SJCRH30 (cell line): ENCODE measurements at regions not wholly inside any gene's neighbourhood (a gene's known extent, or its start where the extent isn't known, plus 50 kb on each side); places are given as distances from the start of the nearest gene placed in this dataset.
A peak's percentile ranks its signal among the peaks of the same experiment; 100 is the strongest.
"Not testable (repeated sequence)": the region's sequence is repeated elsewhere in the genome, so short reads cannot be mapped to it uniquely, and the experiment has no call there.

Experiments used
- DNase-seq, 2 experiments: peaks; one replicate each; pipeline ENCODE4 v3.0.0-alpha.2; 2015 to 2020
- H3K27ac ChIP-seq: fragments of 250-450 bp; sonication (Bioruptor Pico); 2 replicates; pipeline ENCODE4 v1.5.1; 2020; ENCODE audit warnings: mild to moderate bottlenecking, moderate library complexity
- H3K27me3 ChIP-seq: fragments of 250-450 bp; sonication (Bioruptor Pico); 2 replicates; pipeline ENCODE4 v1.5.1; 2020; ENCODE audit warnings: mild to moderate bottlenecking, moderate library complexity
- H3K36me3 ChIP-seq: fragments of 250-450 bp; sonication (Bioruptor Pico); 2 replicates; pipeline ENCODE4 v1.5.1; 2020; ENCODE audit warnings: mild to moderate bottlenecking, moderate library complexity
- H3K4me1 ChIP-seq: fragments of 250-450 bp; sonication (Bioruptor Pico); 2 replicates; pipeline ENCODE4 v1.5.1; 2020; ENCODE audit warnings: mild to moderate bottlenecking, moderate library complexity
- H3K4me3 ChIP-seq: fragments of 250-450 bp; sonication (Bioruptor Pico); 2 replicates; pipeline ENCODE4 v1.5.1; 2020; ENCODE audit warnings: mild to moderate bottlenecking, moderate library complexity
- H3K9me3 ChIP-seq: fragments of 250-450 bp; sonication (Bioruptor Pico); replicated peaks from 2 replicates; pipeline ENCODE4 v1.5.1; 2020; ENCODE audit warnings: mild to moderate bottlenecking, moderate library complexity

DNA sequence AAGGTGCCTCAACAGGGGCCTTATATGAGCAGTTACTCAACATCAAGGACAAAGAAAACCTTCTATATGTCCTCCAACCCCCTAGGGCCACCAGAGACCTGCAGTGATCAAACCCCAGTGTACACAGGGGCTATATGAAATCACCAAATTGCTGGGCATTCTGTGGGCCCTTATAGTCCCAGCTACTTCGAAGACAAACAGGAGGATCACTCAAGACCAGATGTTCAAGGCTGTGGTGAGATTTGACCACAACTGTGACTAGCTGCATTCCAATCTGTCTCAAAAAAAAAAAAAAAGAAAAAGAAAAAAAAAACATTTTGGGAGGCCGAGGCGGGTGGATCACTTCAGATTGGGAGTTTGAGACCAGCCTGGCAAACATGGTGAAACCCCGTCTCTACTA lies 51.0 kb upstream of the PRB2 start:
- no peak overlapping the region for H3K27ac ChIP-seq
- H3K4me1 ChIP-seq = no peaks in the 10 kb centered on the region
- no peaks in the 10 kb centered on the region for H3K9me3 ChIP-seq
- H3K36me3 ChIP-seq = no peaks in the 10 kb centered on the region
- peak in 1 of 2 experiments; percentile 8 for DNase-seq
- no peak overlapping the region for H3K4me3 ChIP-seq
- H3K27me3 ChIP-seq = no peaks in the 10 kb centered on the region

DNA sequence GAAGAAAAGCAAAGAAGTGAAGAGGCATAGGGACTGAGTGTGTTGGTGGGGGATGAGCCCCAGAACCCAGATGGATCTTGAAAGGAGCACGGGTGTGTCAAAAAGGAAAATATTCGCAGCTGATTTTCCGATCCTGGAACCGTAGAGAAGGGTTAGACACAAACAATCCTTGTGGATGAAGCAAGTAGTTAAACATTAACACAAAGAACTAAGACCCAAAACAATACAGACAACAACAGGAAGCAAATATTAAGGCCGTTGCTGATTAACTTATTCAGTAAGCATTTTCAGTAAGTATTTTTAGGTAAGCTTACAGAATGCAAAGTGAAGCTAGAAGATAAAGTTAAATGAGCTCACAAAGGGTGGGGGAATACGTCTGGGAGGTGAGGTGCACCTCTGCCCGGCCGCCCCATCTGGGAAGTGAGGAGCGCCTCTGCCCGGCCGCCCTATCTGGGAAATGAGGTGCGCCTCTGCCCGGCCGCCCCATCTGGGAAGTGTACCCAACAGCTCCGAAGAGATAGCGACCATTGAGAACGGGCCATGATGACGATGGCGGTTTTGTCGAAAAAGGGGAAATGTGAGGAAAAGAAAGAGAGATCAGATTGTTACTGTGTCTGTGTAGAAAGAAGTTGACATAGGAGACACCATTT lies 62.8 kb upstream of the PRB2 start:
- DNase-seq = no peak
- Histone ChIP-seq H3K27ac (no peak overlapping the region), H3K4me3 (no peak overlapping the region), H3K27me3 (no peaks in the 10 kb centered on the region), H3K36me3 (no peaks in the 10 kb centered on the region), H3K9me3 (no peaks in the 10 kb centered on the region), H3K4me1 (no peaks in the 10 kb centered on the region)

DNA sequence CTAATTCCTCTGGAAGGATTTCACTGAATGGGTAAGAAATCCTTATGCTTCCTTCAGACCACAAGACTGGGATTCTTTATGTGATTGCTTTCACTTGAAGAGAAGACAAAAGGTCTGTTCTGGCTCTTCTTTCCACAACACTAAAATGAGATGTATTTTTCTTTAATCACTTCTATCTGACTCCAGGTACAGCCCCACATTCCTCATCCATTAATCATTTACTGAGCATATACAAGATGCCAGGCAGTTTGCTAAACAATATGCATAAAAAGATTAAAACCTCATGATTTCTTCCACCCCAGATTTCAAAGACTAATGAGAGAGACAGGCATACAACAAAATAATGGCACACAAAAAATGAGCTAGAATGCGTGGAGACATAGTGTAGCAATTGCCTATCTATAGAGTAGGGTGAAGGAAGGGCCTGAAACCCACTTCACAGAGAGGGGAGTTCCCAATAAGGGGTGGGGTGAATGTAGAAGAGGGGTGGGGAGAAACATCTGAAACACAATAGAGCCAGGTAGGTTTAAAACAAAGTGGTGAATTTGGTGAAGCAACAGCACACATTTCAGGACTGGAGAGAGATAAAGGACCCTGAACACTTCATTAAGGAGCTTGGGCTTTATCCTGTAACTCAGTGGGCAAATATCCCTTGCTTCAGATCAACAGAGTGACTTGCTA lies 65.1 kb upstream of the PRB2 start:
- no peak for DNase-seq
- Histone ChIP-seq H3K27ac (no peak overlapping the region), H3K36me3 (no peaks in the 10 kb centered on the region), H3K27me3 (no peaks in the 10 kb centered on the region), H3K4me3 (no peak overlapping the region), H3K4me1 (no peaks in the 10 kb centered on the region), H3K9me3 (no peaks in the 10 kb centered on the region)

DNA sequence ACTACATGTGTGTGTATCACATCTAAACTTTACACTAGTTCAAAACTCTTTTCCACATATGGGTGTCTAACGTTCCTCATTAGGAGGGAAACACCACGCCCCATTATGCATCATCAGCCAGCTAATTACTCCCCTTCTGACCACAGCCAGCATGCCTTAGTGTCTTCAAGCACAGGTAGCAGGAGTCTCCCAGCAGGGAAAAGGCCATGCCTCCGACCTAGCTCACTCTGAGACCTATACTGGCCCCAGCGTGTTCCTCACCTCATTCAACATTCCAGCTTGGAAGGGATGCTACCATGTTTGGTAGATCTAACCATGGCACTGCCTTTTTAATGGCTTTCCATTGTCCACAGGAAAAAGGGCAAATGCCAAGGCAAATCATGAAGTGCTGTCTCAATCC lies 66.1 kb upstream of the PRB2 start:
- H3K36me3 ChIP-seq = no peaks in the 10 kb centered on the region
- H3K9me3 ChIP-seq = no peaks in the 10 kb centered on the region

DNA sequence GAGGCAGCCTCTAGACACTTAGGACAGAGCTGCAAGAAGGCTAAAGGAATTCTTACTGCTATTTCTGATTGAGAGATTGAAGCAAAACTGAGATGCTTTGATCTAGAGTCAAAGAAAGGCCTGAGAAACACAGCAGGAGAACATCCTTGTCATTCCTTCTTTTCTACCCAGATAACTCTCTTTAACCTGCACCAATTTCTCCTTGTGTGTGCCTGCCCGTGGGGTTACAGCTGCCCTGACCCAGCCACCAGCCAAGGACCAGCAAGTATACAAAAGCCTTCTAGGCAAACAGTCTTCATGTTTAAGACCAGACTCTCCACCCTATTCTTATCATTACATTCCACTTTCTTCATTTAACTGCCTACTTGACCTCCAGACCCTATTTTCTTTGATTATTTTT lies 81.7 kb upstream of the PRB2 start:
- Histone ChIP-seq H3K4me1 (no peaks in the 10 kb centered on the region), H3K27me3 (no peaks in the 10 kb centered on the region), H3K27ac (no peak overlapping the region), H3K36me3 (no peaks in the 10 kb centered on the region), H3K4me3 (no peak overlapping the region), H3K9me3 (no peaks in the 10 kb centered on the region)
- no peak for DNase-seq

More for the DNA sequence above, 66.1 kb upstream of the PRB2 start:
- H3K4me3 ChIP-seq = no peak overlapping the region
- no peaks in the 10 kb centered on the region for H3K4me1 ChIP-seq
- no peaks in the 10 kb centered on the region for H3K27me3 ChIP-seq
- H3K27ac ChIP-seq = no peak overlapping the region
- DNase-seq = no peak

DNA sequence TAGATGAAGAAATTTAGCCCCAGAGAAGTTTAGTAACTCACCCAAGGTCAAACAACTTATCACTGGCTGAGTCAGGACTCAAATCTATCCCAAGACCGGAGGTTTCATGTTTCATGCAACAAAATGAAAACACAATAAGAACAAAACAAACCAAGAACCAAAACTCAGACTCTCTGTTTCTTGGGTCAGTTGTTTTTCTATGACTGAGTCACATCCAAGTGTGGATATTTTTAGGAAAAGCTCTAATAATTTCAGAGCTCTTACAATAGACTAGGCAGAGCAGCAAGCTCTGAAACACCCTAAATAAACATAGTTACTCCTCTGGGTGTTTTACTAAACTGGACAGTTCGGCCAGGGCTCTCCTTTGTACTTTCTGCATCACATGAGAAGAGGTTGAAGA lies 87.6 kb upstream of the PRB2 start:
- H3K27me3 ChIP-seq = no peaks in the 10 kb centered on the region
- no peaks in the 10 kb centered on the region for H3K9me3 ChIP-seq
- DNase-seq = no peak
- H3K36me3 ChIP-seq = no peaks in the 10 kb centered on the region
- H3K4me3 ChIP-seq = no peak overlapping the region
- no peak overlapping the region for H3K27ac ChIP-seq
- no peaks in the 10 kb centered on the region for H3K4me1 ChIP-seq

DNA sequence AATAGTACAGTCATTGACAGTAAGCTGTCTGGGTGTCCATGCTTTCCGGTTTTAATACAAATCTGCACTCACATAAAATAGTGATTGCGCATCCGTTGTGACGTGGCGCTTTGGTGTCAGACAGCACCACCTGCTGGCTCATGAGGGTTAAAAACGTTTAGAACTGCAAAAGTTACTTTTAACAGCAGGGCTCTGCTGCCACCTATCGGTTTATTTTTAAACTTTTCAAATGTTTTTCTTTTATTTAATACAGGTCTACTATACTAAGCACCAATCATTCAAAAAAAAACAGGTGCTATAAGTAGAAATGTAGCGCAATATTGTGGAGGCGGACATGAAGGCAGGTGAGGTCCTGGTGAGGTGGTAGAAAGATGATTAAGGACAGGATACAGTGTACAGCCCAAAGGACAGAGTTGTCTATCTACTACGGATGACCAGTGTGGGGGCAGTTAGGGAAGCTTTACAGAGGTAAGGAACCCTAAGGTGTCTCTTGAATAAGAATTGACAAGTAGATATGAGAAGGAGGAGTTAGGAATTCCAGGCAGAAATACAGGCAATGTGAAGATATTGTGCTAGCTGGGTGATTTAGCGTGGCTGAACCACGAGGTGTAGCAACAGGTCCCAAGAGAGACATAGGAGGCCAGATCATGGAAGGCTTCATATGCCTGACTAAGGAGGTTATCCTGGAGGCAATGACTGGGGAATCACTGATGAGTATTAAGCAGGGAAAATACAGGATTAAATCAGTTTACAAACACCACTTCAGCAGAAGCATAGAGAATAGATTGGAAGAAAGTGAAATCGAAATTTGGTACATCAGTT lies 91.5 kb upstream of the PRB2 start:
- H3K9me3 ChIP-seq = no peaks in the 10 kb centered on the region
- no peak overlapping the region for H3K4me3 ChIP-seq
- no peak overlapping the region for H3K27ac ChIP-seq
- H3K4me1 ChIP-seq = no peaks in the 10 kb centered on the region
- H3K36me3 ChIP-seq = no peaks in the 10 kb centered on the region
- DNase-seq = peak; percentile 67 to 87
- H3K27me3 ChIP-seq = no peaks in the 10 kb centered on the region

DNA sequence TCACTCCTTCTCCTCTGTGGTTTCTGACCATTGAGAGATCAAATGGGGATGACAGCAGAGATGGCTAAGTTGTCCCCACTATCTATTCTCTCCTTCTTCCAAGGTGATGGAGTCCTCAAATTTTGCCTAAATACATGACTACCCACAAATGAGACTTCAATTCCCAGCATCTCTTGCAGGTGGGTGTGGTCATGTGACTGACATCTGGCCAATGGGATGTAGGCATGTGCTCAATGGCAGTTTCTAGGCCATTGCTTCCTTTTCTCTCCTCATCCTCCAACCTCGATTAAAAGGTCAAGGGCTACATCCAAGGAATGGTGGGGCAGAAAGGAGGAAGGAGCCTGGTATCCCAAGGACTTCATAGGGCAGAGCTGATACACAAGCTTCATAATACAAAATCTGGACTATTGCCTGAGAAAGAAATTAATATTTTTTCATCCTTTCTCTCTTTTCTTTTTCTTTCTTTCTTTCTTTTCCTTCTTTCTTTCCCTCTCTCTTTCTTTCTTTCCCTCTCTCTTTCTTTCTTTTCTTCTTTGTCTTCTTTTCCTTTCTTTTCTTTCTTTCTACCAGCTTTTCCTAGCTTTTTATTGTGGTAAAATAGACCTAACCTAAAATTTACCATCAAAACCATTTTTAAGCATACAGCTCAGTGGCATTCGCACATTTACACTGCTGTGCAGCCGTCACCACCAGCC lies 100.9 kb upstream of the PRB2 start:
- no peak for DNase-seq
- no peaks in the 10 kb centered on the region for H3K9me3 ChIP-seq
- H3K4me3 ChIP-seq = no peak overlapping the region
- no peak overlapping the region for H3K27ac ChIP-seq
- no peaks in the 10 kb centered on the region for H3K27me3 ChIP-seq
- H3K4me1 ChIP-seq = no peaks in the 10 kb centered on the region
- H3K36me3 ChIP-seq = no peaks in the 10 kb centered on the region

DNA sequence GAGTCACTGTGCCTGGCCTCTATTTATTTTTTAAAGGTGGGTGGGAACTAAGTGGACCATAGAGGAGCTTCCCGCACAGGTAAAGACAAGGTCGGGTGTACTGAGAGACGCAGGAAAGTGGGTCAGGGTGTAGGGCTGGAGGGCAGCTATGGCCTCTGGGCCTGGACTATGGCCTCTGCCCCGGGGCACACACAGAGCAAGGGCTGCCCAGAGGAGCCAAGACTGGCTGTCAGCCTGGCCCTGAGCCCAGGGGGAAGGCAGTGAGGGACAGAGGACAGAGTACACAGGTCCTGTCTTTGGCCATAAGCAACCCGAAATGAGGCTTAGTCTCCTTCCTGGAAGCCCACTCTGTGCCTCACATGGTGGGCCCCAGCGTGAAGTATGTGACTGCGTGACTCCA lies 102.1 kb upstream of the PRB2 start:
- no peak overlapping the region for H3K27ac ChIP-seq
- no peak for DNase-seq
- no peak overlapping the region for H3K4me3 ChIP-seq

DNA sequence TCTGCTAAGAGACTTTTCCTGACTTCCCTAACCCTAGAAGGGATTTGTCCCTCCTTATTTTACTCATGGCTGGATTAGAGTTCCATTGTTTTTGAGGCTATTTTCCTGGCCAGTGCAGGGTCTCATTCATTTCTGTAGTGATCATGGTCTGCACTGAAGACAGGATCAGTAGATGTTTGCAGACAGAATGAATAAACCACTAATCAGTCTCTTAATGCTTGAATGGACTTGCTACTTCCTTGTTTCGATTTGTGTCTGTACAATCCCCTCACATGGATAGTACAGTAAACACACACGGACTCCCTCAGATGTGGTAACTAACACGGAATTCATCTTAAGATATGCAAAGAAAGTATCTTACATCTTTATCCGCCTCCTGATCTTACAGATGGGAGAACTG lies 102.6 kb upstream of the PRB2 start:
- no peaks in the 10 kb centered on the region for H3K9me3 ChIP-seq
- no peaks in the 10 kb centered on the region for H3K27me3 ChIP-seq
- no peak overlapping the region for H3K27ac ChIP-seq
- DNase-seq = no peak
- no peaks in the 10 kb centered on the region for H3K4me1 ChIP-seq
- no peaks in the 10 kb centered on the region for H3K36me3 ChIP-seq
- no peak overlapping the region for H3K4me3 ChIP-seq

More for the DNA sequence above, 102.1 kb upstream of the PRB2 start:
- H3K4me1 ChIP-seq = no peaks in the 10 kb centered on the region
- H3K27me3 ChIP-seq = no peaks in the 10 kb centered on the region
- no peaks in the 10 kb centered on the region for H3K36me3 ChIP-seq
- H3K9me3 ChIP-seq = no peaks in the 10 kb centered on the region

DNA sequence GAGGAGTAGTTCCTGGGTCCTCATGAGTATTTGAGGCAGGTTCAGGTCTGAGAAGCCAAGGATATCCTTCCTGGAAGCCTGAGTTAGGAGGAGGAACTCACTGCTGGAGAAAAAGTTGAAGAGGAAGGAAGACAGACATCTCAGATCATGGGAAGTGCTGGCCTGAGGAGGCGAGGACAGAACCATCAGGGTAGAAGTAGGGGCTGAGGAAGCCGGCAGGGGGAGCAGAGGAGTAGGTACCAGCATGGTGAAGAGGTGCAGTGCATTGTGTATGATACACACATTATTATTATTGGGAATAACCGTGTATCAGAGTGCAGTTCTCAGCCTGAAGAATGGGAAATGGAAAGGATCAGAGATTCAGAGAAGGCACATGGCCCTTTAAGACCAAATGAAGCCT lies 103.2 kb upstream of the PRB2 start:
- not testable (repeated sequence) for H3K4me3 ChIP-seq, H3K4me1 ChIP-seq, H3K27me3 ChIP-seq, H3K36me3 ChIP-seq, H3K27ac ChIP-seq, H3K9me3 ChIP-seq
- DNase-seq = peak in 1 of 2 experiments; percentile 8

DNA sequence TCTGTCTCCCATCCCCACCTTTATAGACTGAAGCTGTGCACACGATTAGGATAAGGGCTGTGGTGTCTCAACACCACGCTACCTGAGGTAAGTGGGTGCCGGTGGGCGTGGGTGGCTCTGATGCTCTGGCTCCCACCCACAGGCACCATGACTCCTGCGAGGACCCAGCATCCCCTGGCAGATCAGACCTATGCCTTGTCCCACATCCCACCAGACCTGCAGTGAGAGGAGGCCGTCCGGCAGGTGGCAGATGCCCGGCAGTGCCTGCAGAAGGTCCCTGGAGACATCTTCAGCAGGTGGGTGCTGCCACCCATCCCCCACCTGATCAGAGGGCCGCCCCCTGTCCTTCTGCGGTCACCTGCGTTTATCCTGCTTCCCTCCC lies 104.4 kb upstream of the PRB2 start:
- no peak for DNase-seq
- Histone ChIP-seq H3K4me3 (no peak overlapping the region), H3K9me3 (no peaks in the 10 kb centered on the region), H3K27ac (no peak overlapping the region), H3K27me3 (no peaks in the 10 kb centered on the region), H3K36me3 (no peaks in the 10 kb centered on the region), H3K4me1 (no peaks in the 10 kb centered on the region)

DNA sequence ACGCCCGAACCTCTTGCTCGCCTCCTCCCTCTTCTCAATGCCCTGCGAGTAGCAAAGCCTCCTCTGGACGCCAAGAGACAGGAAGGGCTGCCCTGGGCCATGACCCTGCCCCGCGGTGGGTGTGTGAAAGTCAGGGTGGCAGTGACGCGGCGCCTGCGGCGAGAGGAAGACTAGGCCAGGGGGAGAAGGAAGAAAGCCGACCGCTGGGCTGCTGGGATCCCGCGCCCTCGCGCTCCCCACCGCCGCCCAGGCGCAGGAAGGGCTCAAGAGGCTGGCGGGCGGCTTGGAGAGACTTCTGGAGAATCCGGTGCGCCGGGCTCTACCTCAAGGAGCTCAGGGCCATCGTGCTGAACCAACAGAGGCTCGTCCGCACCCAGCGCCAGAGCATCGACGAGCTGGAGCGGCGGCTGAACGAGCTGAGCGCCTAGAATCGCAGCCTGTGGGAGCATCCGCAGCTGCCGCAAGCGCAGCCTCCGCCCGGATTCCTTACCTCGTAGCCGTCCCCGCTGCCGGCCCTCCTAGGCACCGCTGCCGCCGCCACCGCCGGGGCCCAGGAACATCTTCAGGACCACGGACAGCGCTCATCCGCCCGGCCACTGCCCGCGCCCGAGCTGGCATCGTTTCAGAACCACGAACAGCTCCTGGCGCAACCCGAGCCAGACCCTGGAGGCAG lies 105.0 kb upstream of the PRB2 start:
- no peak overlapping the region for H3K27ac ChIP-seq
- no peaks in the 10 kb centered on the region for H3K27me3 ChIP-seq
- no peaks in the 10 kb centered on the region for H3K4me1 ChIP-seq
- H3K36me3 ChIP-seq = no peaks in the 10 kb centered on the region
- H3K9me3 ChIP-seq = no peaks in the 10 kb centered on the region
- H3K4me3 ChIP-seq = no peak overlapping the region
- DNase-seq = peak; percentile 46 to 47

DNA sequence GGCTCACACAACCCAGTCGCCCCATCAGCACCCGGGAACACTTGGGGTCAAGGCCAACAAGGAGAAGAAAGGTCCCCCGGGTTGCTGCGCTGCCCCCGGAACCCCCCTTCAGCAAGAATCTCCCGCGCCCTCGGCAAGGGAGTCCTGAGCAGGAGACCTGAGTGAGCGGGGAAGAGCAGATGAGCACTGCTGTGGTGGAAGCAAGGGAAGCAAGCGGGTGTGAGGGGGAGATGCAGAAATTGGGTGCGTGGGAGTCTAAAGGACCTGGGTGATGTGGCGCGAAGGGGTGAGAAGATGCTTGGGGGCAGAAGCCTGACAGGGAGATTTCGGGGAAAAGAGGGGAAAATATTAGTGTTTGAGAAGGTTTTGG lies 105.5 kb upstream of the PRB2 start:
- H3K36me3 ChIP-seq = no peaks in the 10 kb centered on the region
- H3K27me3 ChIP-seq = no peaks in the 10 kb centered on the region
- H3K9me3 ChIP-seq = no peaks in the 10 kb centered on the region
- H3K27ac ChIP-seq = no peak overlapping the region
- no peak overlapping the region for H3K4me3 ChIP-seq
- DNase-seq = no peak
- no peaks in the 10 kb centered on the region for H3K4me1 ChIP-seq

DNA sequence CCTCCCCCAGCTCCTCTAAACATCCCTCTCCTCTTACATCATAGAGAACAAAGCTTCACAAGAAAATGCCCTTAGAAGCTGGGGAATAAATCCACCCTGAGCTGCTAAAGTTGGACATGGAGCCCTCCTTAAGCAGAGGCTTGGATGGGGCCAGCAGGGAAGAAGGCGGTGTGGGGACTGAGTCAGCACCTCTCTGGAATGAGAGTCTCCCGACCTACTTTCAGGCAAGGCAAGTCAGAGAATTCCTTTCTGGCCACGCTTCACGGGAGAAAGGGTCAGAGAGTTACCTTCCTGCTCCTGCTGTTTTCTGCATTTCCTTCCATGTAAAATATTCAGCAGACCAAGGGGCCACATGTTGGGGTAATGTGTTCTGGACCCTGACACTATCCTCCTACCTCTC lies 113.3 kb upstream of the PRB2 start:
- H3K4me1 ChIP-seq = no peaks in the 10 kb centered on the region
- no peaks in the 10 kb centered on the region for H3K36me3 ChIP-seq
- H3K4me3 ChIP-seq = no peak overlapping the region
- no peak overlapping the region for H3K27ac ChIP-seq
- DNase-seq = no peak
- H3K27me3 ChIP-seq = no peaks in the 10 kb centered on the region
- H3K9me3 ChIP-seq = no peaks in the 10 kb centered on the region
